Ovary (tissue), 7 donors: ENCODE measurements at regions not wholly inside any gene's neighbourhood (a gene's known extent, or its start where the extent isn't known, plus 50 kb on each side); places are given as distances from the start of the nearest gene placed in this dataset.

Source experiments
- DNase-seq, 5 donors: peaks; one replicate each; pipeline ENCODE4 v3.0.0-alpha.2; 2019 to 2020
- H3K27ac ChIP-seq, 2 donors: fragments of 200-600 bp; one replicate each; pipeline versions ENCODE4 v1.5.1 to v1.8.0; 2019 to 2022
- H3K27me3 ChIP-seq: fragments of 200-600 bp; one replicate; pipeline ENCODE4 v1.8.0; 2022
- H3K36me3 ChIP-seq: fragments of 200-600 bp; sonication (generic); one replicate; pipeline ENCODE4 v1.5.1; 2019
- H3K4me1 ChIP-seq: one replicate; pipeline ENCODE4 v1.8.1; 2013; ENCODE audit warnings: mild to moderate bottlenecking, moderate library complexity; ENCODE audit not compliant: insufficient read depth
- H3K4me3 ChIP-seq: fragments of 200-600 bp; sonication (generic); one replicate; pipeline ENCODE4 v1.5.1; 2017
- H3K9me3 ChIP-seq, 2 donors: fragments of 200-600 bp in 1 of 2; sonication (generic) in 1 of 2; one replicate each; pipeline versions ENCODE4 v1.5.1 to v1.8.1; 2013 to 2019; ENCODE audit warnings: mild to moderate bottlenecking in 1 of 2, moderate library complexity in 1 of 2
- CTCF ChIP-seq, 3 donors: fragments of 450-650 bp in 2 of 3; fragments of 200-600 bp in 1 of 3; IDR thresholded peaks; one replicate each; pipeline versions ENCODE4 v1.5.1 to v1.8.0; 2016 to 2022; ENCODE audit warnings: antibody characterized with exemption in 3 of 3, mild to moderate bottlenecking in 1 of 3
- EP300 ChIP-seq: sonication (generic); formaldehyde crosslinking; IDR thresholded peaks from one replicate; pipeline ENCODE4 v1.6.1; 2017; ENCODE audit warnings: antibody characterized with exemption
- POLR2A ChIP-seq: fragments of 450-650 bp; IDR thresholded peaks from one replicate; pipeline ENCODE4 v1.6.1; 2017; ENCODE audit warnings: antibody characterized with exemption, mild to moderate bottlenecking, moderate library complexity
- WGBS, 3 donors: extraction: QIAGEN DNeasy Blood & Tissue Kit in 1 of 3; methylation state at CpG; one replicate each; pipeline versions ENCODE4 v1.1.5 to v1.1.7; 2013 to 2017; 5-methylcytosine and 5-hydroxymethylcytosine counted together
- intact Hi-C, 4 donors: fragments of 100-400 bp; cut with DNase I; formaldehyde crosslinking; loops; one replicate each; pipeline versions ENCODE4 v1.11.0 to v1.15.1; 2022 to 2023
- donor health status: DM: no; HTN: no; CAD: no; lungs with moderate emphysema.
- donor health status: DM: no; HTN: no; CAD: no.
- donor health status: Bipolar disorder and iron deficiency.
- donor health status: DM: no; HTN: no; CAD: no.
- donor health status: DM: yes; HTN: yes; CAD: no.

- no peak overlapping the region for H3K4me3 ChIP-seq
- no peaks in the 10 kb centered on the region for H3K4me1 ChIP-seq
- H3K27me3 ChIP-seq, result no peaks in the 10 kb centered on the region
- no peaks in the 10 kb centered on the region for H3K36me3 ChIP-seq
- TF ChIP-seq EP300 (no peak), POLR2A (no peak), CTCF (IDR thresholded peaks at IDR 0.05) (no peak)
- no peak for DNase-seq
- no peaks in the 10 kb centered on the region for H3K9me3 ChIP-seq
- no peak overlapping the region for H3K27ac ChIP-seq
- intact Hi-C loops, result no loop called here
Observed at GRCh38 chr4:12123707-12124106, 695.0 kb upstream of the HS3ST1 start.

- H3K4me1 ChIP-seq, result no peaks in the 10 kb centered on the region
- no peak overlapping the region for H3K27ac ChIP-seq
- H3K27me3 ChIP-seq, result no peaks in the 10 kb centered on the region
- H3K36me3 ChIP-seq, result no peaks in the 10 kb centered on the region
- intact Hi-C loops, result no loop called here
- no peak overlapping the region for H3K4me3 ChIP-seq
- no peak for DNase-seq
- no peak for TF ChIP-seq POLR2A
- no peak for TF ChIP-seq EP300
- TF ChIP-seq CTCF (IDR thresholded peaks at IDR 0.05), result no peak
- 73 to 78% (median 77%) methylated on average over 2 of the region's 2 CpGs for WGBS, 3 donors
- no peaks in the 10 kb centered on the region for H3K9me3 ChIP-seq
Observed at GRCh38 chr4:12122316-12122715, 693.6 kb upstream of the HS3ST1 start.

GRCh38 chr4:12120968-12121367, 692.3 kb upstream of the HS3ST1 start:
- Histone ChIP-seq H3K27me3 (no peaks in the 10 kb centered on the region), H3K36me3 (no peaks in the 10 kb centered on the region), H3K9me3 (no peaks in the 10 kb centered on the region), H3K27ac (no peak overlapping the region), H3K4me1 (no peaks in the 10 kb centered on the region), H3K4me3 (no peak overlapping the region)
- WGBS, 3 donors, result 39 to 74% (median 68%) methylated on average over 2 of the region's 2 CpGs
- TF ChIP-seq EP300 (no peak), POLR2A (no peak), CTCF (IDR thresholded peaks at IDR 0.05) (no peak)
- intact Hi-C loops, result no loop called here
- no peak for DNase-seq

GRCh38 chr4:12118651-12119213, 690.0 kb upstream of the HS3ST1 start:
- Histone ChIP-seq H3K27me3 (no peaks in the 10 kb centered on the region), H3K27ac (no peak overlapping the region), H3K36me3 (no peaks in the 10 kb centered on the region), H3K9me3 (no peaks in the 10 kb centered on the region), H3K4me1 (no peaks in the 10 kb centered on the region), H3K4me3 (no peak overlapping the region)
- DNase-seq, result no peak
- intact Hi-C loops, result no loop called here
- 42 to 52% (median 49%) methylated on average over 2 of the region's 2 CpGs for WGBS, 3 donors
- TF ChIP-seq EP300 (no peak), CTCF (IDR thresholded peaks at IDR 0.05) (no peak), POLR2A (no peak)
